Activated CD4-positive, alpha-beta T cell treated with anti-CD3 and anti-CD28 coated beads, Interleukin-2, amount 50 U/mL, for 48 hours (primary cell): ENCODE measurements at regions not wholly inside any gene's neighbourhood (a gene's known extent, or its start where the extent isn't known, plus 50 kb on each side); places are given as distances from the start of the nearest gene placed in this dataset.

Experiments
- DNase-seq, 2 experiments: peaks; one replicate each; pipeline ENCODE4 v3.0.0-alpha.2; 2020

GRCh38 chr6:227074-227782 lies 65.1 kb upstream of the DUSP22 start:
- DNase-seq = no peak

- no peak for DNase-seq
These were observed 64.4 kb upstream of the DUSP22 start for GRCh38 chr6:227812-228338.

- DNase-seq = no peak
These were observed 63.2 kb upstream of the DUSP22 start for GRCh38 chr6:228881-229651.

- no peak for DNase-seq
These were observed 60.5 kb upstream of the DUSP22 start for GRCh38 chr6:231779-232178.

GRCh38 chr6:232982-233640 lies 59.2 kb upstream of the DUSP22 start:
- DNase-seq = no peak

- no peak for DNase-seq
These were observed 57.4 kb upstream of the DUSP22 start for GRCh38 chr6:234706-235372.

- peak; percentile 68 to 76 for DNase-seq
These were observed 56.4 kb upstream of the DUSP22 start for GRCh38 chr6:235763-236360.

GRCh38 chr6:236519-236918 lies 55.8 kb upstream of the DUSP22 start:
- DNase-seq = no peak

GRCh38 chr6:240151-240550 lies 52.1 kb upstream of the DUSP22 start:
- DNase-seq = no peak

- DNase-seq = no peak
These were observed 50.9 kb upstream of the DUSP22 start for GRCh38 chr6:241336-241865.
